Embryonic facial prominence (tissue), 1 donor: ENCODE measurements at regions not wholly inside any gene's neighbourhood (a gene's known extent, or its start where the extent isn't known, plus 50 kb on each side); places are given as distances from the start of the nearest gene placed in this dataset.

ENCODE experiments used
- DNase-seq: peaks from one replicate; pipeline ENCODE4 v3.0.0-alpha.2; 2016; ENCODE audit errors: extremely low spot score

DNA sequence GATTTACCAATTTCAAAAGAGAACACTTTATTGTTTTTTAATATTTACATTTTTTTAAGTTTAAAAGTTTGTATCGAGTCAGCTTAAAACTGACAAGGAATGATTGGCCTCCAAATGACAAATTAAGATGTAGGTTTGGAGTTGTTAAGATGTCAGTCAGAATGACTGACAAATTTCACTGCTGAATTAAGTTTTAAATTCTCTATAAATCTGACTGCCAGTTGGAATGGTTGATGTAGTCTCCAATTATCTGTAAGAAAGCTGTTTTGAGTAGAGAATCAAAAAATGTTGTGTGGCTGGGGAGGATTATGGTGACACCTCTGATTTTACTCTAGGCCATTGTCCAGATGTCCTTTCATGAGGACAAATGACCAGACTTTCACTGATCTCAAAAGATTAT lies 165.3 kb upstream of the CDH20 start:
- DNase-seq = no peak

GRCh38 chr18:61169386-61169785 lies 163.8 kb upstream of the CDH20 start:
- no peak for DNase-seq

DNA sequence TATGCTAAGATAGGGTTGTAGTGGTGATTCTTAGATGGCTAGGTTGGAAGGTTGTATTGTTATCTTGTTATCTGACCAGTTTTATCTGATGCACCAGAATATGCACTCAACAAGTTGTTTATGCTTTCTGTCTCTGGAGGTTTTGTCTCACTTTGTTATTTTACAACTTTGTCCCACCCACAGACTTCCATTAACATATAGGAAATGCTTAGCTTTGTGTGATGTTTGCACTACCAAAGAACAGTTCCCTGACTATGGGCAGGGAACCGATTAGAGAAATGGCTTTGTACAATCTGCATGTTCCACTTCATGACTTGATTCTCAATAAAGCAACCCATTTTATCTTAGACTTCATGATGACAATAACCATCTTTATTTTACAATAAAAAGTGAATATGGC lies 160.6 kb upstream of the CDH20 start:
- no peak for DNase-seq

GRCh38 chr18:61173554-61173953 lies 159.7 kb upstream of the CDH20 start:
- no peak for DNase-seq

- DNase-seq = no peak
These were observed 149.4 kb upstream of the CDH20 start for GRCh38 chr18:61183798-61184197.

DNA sequence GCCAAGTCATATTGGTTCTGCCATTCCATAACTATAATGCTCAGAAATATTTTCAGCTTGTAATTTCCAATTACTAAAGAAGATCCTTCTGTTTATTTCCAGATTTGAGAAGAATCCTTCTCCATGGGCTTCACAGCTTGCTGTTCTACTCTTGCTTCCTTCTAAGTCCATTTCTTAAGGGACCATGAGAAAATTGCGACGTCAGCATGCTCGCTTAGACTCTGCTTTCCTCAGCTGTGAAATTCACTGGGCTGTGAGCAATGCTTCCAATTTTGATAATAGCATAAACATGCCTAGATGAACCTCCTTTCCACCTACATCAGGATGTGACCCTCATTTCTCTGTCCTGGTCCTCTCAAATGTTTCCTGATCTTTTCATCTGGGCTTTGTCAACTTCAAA lies 145.3 kb upstream of the CDH20 start:
- no peak for DNase-seq

DNA sequence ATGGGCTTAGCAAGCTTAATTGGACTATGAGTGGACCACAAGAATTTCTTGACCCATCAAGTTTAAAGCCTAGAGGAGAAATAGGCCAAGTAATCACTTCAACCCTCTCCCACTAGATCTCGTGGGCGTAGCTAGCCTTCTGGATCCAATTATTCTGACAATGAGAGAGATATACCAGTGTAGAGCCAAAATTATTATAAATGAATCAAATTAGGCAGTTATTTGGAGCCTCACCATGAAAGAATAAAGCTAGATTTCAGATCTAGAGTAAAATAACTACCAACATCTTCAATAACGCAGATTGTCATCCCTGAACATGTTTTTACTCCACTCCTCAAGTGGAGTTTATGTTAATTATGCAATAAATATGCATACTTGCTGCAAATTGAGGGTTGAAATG lies 143.9 kb upstream of the CDH20 start:
- no peak for DNase-seq

- no peak for DNase-seq
These were observed 138.5 kb upstream of the CDH20 start for GRCh38 chr18:61194726-61195125.

DNA sequence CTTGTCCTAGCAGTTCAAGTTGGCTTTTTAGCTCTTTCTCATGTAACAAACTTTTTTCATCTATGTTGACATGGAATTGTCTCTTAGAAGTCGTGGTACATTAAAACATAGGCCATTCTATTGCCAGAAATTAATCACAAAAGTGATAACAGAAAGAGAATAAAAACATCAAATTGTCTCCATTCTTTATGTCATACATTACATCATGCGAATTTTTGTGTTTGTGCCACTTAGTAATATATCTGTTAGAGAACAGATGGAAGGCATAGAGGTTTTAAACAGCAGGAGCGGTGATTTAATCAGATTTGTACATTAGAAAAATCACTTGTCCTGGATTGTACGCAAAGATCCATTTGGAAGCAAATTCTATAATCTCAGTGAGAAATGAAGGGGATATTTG lies 136.5 kb upstream of the CDH20 start:
- DNase-seq = no peak

DNA sequence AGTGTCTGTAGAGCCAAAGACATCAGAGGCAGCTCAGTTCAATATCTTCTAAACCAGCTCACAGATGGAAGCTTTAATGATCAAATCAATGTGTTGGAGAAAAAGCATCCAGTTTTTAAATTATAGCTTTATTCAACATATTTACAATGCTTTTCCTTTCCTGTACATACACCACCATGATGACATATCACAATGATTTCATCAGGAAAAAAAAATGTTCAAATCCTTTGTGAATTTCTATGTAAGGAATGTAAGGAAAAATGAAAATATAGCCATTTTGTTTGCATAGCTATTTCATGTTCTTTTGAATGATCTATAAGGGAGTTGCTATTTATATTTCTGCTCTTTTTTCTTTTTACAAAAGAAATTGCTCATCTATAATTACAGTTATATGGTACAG lies 134.7 kb upstream of the CDH20 start:
- no peak for DNase-seq

- DNase-seq = no peak
These were observed 133.9 kb upstream of the CDH20 start for GRCh38 chr18:61199171-61199848.

DNA sequence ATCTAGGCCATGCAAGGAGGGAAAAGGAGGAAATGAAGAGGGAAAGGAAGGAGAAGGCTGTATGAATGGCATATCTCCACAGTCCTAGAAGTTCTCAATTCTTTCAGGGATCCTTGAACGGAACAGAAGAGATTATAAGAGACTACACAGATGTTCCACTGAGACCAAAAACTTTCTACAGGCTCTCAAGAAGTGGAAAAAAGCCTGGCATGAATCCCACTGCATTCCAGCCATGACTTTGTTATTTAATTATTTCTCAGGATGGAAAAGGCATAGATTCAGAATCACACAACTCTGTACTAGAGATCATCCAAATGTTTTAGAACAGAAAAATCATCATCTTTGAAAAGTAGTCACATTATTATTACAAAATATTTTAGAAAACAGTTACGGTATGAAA lies 131.7 kb upstream of the CDH20 start:
- no peak for DNase-seq

GRCh38 chr18:61203151-61203550 lies 130.1 kb upstream of the CDH20 start:
- DNase-seq = no peak

GRCh38 chr18:61209801-61210200 lies 123.4 kb upstream of the CDH20 start:
- DNase-seq = no peak

GRCh38 chr18:61216051-61216450 lies 117.2 kb upstream of the CDH20 start:
- DNase-seq = no peak

GRCh38 chr18:61222206-61222605 lies 111.0 kb upstream of the CDH20 start:
- DNase-seq = no peak

DNA sequence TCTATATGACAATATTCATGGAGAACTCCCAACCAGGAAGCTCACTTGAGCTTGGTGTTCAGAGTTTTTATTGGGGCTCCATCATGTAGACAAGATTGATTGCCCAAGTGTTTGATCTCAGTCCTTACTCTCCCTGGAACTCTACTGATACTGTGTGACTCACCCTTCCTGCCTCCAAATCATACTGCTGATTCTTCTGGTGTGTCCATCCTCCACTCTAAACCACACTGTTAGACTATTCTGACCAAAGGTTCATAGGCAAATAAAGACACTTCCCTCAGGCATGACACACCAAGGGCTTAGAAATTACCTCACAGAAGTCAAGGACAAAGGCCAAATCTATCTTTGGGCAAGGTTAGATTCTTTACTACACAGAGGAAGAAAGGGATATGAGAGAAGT lies 107.9 kb upstream of the CDH20 start:
- DNase-seq = no peak

- DNase-seq = no peak
These were observed 96.7 kb upstream of the CDH20 start for GRCh38 chr18:61236356-61237057.

DNA sequence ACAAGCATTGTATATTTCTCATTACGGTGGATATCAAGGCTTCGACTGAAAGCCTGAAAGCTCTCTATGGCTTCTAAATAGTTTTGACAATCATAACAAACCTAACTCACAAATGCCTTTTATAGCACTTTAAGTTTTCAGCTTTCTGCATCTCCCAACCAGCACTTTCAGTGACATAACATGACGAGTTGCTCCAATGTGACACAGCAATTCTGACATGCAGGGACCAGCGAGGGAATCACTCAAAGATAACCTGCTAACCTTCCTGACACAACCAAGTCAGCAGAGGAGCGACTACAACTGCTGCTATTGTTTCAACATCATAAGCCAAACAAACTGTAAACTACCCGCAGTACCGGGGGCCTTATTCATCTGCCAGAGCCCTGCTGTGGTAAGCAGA lies 95.7 kb upstream of the CDH20 start:
- DNase-seq = no peak

DNA sequence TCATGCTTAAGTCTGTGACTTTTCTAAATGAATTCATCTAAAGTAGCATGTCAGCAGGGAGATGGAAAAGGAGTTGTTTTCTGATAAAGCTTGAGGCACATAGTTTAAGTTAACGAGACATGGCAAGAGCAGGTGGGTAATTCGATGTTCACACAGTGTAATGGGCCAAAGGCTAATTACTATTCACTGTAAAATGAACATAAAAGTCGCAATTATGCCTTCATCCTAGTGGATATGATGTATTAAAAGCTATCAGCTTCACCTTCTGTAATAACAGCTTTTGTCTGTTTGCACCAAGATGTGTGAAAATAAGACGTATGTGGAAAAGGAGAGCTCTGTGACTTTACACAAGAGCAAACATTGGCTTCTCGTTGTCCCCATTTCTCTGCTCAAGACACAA lies 94.2 kb upstream of the CDH20 start:
- no peak for DNase-seq

- no peak for DNase-seq
These were observed 91.9 kb upstream of the CDH20 start for GRCh38 chr18:61241260-61241853.

GRCh38 chr18:61244632-61245031 lies 88.6 kb upstream of the CDH20 start:
- DNase-seq = no peak

DNA sequence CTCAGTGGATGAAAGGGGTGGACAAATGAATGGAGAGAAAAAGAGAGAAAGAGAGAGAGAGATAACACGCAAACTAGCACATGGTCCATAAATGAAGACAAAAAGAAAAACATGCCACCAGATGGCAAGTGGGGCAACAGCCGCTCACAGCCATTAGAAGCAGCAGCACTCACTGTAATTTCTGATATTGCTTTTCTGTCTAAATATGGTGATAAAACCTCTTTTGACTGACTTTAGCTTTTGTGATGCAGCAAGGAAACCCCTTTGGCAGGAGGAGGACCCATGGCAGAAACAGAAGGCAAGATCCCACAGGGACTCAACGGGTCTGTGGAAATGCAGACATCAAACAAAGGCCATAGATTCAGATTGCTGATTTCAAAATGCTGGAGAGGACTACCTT lies 88.0 kb upstream of the CDH20 start:
- DNase-seq = no peak
